Fibroblast of skin of abdomen (primary cell): ENCODE measurements at regions not wholly inside any gene's neighbourhood (a gene's known extent, or its start where the extent isn't known, plus 50 kb on each side); places are given as distances from the start of the nearest gene placed in this dataset.
A peak's percentile ranks its signal among the peaks of the same experiment; 100 is the strongest.
"Not testable (repeated sequence)": the region's sequence is repeated elsewhere in the genome, so short reads cannot be mapped to it uniquely, and the experiment has no call there.

ENCODE experiments used
- DNase-seq: peaks from one replicate; pipeline ENCODE4 v3.0.0-alpha.2; 2013

GRCh38 chr9:89946741-89947140, 341.9 kb downstream of the GADD45G start:
- DNase-seq: no peak

GRCh38 chr9:89949111-89949510, 344.3 kb downstream of the GADD45G start:
- DNase-seq: no peak

- DNase-seq: no peak
Measured at GRCh38 chr9:89951675-89952074, 346.9 kb downstream of the GADD45G start.

- DNase-seq: peak; percentile 86
Measured at GRCh38 chr9:89952401-89952800, 347.6 kb downstream of the GADD45G start.

- not testable (repeated sequence) for DNase-seq
Measured at GRCh38 chr9:89953263-89953662, 348.5 kb downstream of the GADD45G start.

GRCh38 chr9:89953824-89954615, 349.2 kb downstream of the GADD45G start:
- no peak for DNase-seq

- DNase-seq: no peak
Measured at GRCh38 chr9:89955144-89955543, 350.3 kb downstream of the GADD45G start.

- DNase-seq: no peak
Measured at GRCh38 chr9:89955626-89956025, 350.8 kb downstream of the GADD45G start.

- no peak for DNase-seq
Measured at GRCh38 chr9:89956331-89956730, 351.5 kb downstream of the GADD45G start.

GRCh38 chr9:89956907-89957306, 352.1 kb downstream of the GADD45G start:
- no peak for DNase-seq

- peak; percentile 28 for DNase-seq
Measured at GRCh38 chr9:89958086-89958485, 353.3 kb downstream of the GADD45G start.

GRCh38 chr9:89961616-89962341, 357.0 kb downstream of the GADD45G start:
- peak; percentile 61 for DNase-seq

GRCh38 chr9:89963280-89963679, 358.5 kb downstream of the GADD45G start:
- DNase-seq: no peak

- DNase-seq: no peak
Measured at GRCh38 chr9:89967527-89967926, 362.7 kb downstream of the GADD45G start.

- no peak for DNase-seq
Measured at GRCh38 chr9:89969156-89969675, 364.4 kb downstream of the GADD45G start.

- no peak for DNase-seq
Measured at GRCh38 chr9:89969881-89970639, 365.2 kb downstream of the GADD45G start.

GRCh38 chr9:89970701-89971100, 365.9 kb downstream of the GADD45G start:
- no peak for DNase-seq

- DNase-seq: no peak
Measured at GRCh38 chr9:89972535-89972934, 367.7 kb downstream of the GADD45G start.

GRCh38 chr9:89974582-89974981, 369.8 kb downstream of the GADD45G start:
- no peak for DNase-seq

- no peak for DNase-seq
Measured at GRCh38 chr9:89975024-89975423, 370.2 kb downstream of the GADD45G start.

GRCh38 chr9:89975630-89976029, 370.8 kb downstream of the GADD45G start:
- no peak for DNase-seq

GRCh38 chr9:89978185-89978584, 373.4 kb downstream of the GADD45G start:
- peak; percentile 44 for DNase-seq

- DNase-seq: no peak
Measured at GRCh38 chr9:89980600-89980999, 375.8 kb downstream of the GADD45G start.
